Bronchial epithelial cell (primary cell): ENCODE measurements at regions not wholly inside any gene's neighbourhood (a gene's known extent, or its start where the extent isn't known, plus 50 kb on each side); places are given as distances from the start of the nearest gene placed in this dataset.
"Not testable (repeated sequence)": the region's sequence is repeated elsewhere in the genome, so short reads cannot be mapped to it uniquely, and the experiment has no call there.

Source experiments
- DNase-seq: peaks from one replicate; pipeline ENCODE4 v3.0.0-alpha.2; 2010; ENCODE audit warnings: low read depth
- FAIRE-seq: peaks from 2 replicates; lab custom pipeline; 2011; peaks lifted over from hg19 to GRCh38; lab: Jason Lieb, UNC
- H3K27me3 ChIP-seq: 2 replicates; pipeline ENCODE4 v1.5.1; 2011; ENCODE audit warnings: low read length; ENCODE audit not compliant: control insufficient read depth, insufficient read depth
- H3K36me3 ChIP-seq: 2 replicates; pipeline ENCODE4 v1.5.1; 2011; ENCODE audit warnings: low read length; ENCODE audit not compliant: control insufficient read depth, insufficient read depth
- H3K4me3 ChIP-seq: 2 replicates; pipeline ENCODE4 v1.5.1; 2011; ENCODE audit warnings: mild to moderate bottlenecking, low read depth, low read length, control low read depth
- TF ChIP-seq, protein P1 (sequence below): IDR thresholded peaks from 2 replicates; pipeline ENCODE4 v1.5.1; 2011; ENCODE audit warnings: mild to moderate bottlenecking, moderate library complexity, low read length, control low read depth, inconsistent platforms; ENCODE audit not compliant: insufficient read depth, severe bottlenecking

DNA sequence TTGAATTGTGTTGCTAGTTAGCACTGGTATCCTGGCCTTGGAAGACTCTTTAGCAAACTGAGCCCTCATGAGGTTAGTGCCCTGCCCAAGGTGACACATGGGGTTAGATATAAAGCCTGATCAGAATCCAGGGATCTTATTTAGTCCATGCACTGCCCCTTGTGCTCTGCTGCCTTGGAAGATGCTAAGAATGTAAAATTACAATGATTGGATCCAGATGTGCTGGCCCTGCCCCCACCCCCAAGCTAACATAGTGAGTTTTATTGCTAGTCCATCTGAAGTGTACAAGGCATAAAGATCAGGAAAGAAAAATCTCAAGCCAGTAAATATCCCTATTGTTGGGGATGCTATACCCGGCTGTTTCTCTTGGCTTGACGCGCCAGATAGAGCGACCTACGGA is 248.1 kb upstream of the C2CD4B start:
- Histone ChIP-seq H3K36me3 (no peaks in the 10 kb centered on the region), H3K4me3 (no peak overlapping the region), H3K27me3 (peaks cover 6% of the 10 kb centered on the region)
- TF ChIP-seq, protein P1, sequence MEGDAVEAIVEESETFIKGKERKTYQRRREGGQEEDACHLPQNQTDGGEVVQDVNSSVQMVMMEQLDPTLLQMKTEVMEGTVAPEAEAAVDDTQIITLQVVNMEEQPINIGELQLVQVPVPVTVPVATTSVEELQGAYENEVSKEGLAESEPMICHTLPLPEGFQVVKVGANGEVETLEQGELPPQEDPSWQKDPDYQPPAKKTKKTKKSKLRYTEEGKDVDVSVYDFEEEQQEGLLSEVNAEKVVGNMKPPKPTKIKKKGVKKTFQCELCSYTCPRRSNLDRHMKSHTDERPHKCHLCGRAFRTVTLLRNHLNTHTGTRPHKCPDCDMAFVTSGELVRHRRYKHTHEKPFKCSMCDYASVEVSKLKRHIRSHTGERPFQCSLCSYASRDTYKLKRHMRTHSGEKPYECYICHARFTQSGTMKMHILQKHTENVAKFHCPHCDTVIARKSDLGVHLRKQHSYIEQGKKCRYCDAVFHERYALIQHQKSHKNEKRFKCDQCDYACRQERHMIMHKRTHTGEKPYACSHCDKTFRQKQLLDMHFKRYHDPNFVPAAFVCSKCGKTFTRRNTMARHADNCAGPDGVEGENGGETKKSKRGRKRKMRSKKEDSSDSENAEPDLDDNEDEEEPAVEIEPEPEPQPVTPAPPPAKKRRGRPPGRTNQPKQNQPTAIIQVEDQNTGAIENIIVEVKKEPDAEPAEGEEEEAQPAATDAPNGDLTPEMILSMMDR = no peak
- DNase-seq = no peak
- no peak for FAIRE-seq

DNA sequence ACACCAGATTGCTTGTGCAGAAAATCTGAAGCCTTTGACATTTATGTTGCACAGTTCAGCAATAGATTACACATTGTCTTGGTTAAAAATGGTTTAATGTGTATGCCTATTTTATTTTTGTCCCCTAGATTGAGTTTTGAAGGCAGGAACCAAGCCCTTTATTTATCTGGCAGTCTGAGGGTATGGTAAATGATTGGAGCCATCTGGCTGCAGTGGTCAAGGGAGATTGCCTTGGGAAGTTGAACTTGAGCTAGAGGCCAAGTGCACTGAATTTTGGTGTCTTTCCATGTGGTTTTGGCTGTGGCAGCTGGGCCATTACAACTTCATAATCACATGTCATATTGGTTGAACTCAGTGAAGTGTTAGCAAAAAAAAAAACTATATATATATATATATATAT is 248.7 kb upstream of the C2CD4B start:
- DNase-seq = no peak
- no peaks in the 10 kb centered on the region for H3K36me3 ChIP-seq
- peaks cover 6% of the 10 kb centered on the region for H3K27me3 ChIP-seq
- TF ChIP-seq, protein P1 = no peak
- no peak for FAIRE-seq
- no peak overlapping the region for H3K4me3 ChIP-seq

DNA sequence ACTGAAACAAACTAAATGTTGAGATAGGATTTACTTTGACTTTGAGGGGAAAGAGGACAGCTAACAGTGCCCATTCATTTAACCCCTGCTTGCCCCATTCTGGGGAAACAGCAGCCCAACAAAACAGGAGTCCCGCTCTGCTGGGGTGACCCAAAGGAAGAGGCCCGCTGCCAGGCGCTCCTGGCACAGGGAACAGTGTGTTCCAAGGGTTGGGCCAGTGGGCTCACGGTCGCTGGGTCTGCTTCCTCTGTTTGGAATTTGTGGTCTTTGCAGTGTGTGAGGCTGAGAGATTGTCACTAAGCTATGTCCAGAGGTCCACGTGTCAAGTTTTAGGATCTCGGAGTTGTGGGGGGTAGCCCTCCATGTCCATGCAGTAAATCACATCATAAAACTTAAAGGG is 250.4 kb upstream of the C2CD4B start:
- DNase-seq = no peak
- TF ChIP-seq, protein P1 = no peak
- no peak overlapping the region for H3K4me3 ChIP-seq
- no peak for FAIRE-seq
- H3K27me3 ChIP-seq = peaks cover 8% of the 10 kb centered on the region
- H3K36me3 ChIP-seq = no peaks in the 10 kb centered on the region

DNA sequence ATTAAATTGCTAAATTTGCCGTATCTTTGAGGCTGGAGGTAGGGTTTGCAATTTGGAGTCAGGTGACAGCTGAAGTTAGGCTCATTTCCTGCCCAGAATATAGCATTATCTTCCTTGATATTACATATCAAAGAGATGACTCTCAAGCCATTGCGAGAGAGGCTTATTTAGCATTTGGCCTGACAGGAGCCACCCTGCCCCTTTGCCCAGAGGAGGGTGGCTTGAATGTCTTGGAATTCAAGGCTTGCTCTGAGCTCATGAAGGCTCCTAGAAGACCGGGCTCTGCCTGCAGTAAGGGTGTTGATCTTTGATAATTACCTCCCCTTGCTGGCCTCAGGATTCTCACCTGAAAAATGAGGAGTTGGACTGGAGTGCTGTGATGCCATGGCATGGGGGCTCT is 251.4 kb upstream of the C2CD4B start:
- DNase-seq (no peak), FAIRE-seq (no peak)
- Histone ChIP-seq H3K27me3 (peaks cover 7% of the 10 kb centered on the region), H3K36me3 (no peaks in the 10 kb centered on the region), H3K4me3 (no peak overlapping the region)
- TF ChIP-seq, protein P1 = no peak

DNA sequence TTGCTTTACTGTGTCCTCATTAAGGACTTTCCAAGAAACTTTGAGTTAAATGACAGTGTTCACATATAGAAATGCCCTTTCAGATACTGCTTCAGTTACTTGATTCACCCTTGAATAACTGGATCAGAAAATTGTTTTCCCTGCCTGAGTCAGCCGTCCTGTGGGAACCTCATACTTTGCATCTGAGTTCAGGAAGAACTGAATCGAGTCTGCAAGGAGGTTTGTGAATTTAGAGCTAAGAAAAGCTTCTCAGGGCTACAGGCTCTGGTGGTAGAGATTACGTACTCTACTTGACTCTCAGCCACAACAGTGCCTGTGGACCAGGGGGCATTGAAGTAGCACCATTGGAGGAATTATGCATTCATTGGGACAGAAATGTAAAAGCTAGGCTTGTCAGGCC is 252.4 kb upstream of the C2CD4B start:
- H3K36me3 ChIP-seq = no peaks in the 10 kb centered on the region
- FAIRE-seq = no peak
- TF ChIP-seq, protein P1 = no peak
- DNase-seq = no peak
- no peak overlapping the region for H3K4me3 ChIP-seq
- peaks cover 5% of the 10 kb centered on the region for H3K27me3 ChIP-seq

DNA sequence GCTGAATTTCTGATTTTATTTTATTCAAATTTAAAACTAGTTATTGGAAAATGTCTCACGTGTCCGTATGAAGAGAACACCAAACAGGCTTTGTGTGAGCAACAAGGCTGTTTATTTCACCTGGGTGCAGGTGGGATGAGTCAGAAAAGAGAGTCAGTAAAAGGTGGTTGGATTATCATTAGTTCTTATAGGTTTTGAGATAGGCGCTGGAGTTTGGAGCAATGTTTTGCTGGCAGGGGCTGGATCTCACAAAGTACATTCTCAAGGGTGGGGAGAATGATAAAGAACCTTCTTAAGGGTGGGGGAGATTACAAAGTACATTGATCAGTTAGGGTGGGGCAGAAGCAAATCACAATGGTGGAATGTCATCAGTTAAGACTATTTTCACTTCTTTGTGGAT is 253.4 kb upstream of the C2CD4B start:
- DNase-seq, H3K36me3 ChIP-seq, FAIRE-seq, H3K27me3 ChIP-seq, H3K4me3 ChIP-seq: not testable (repeated sequence)
